ENCODE measurements at regions not wholly inside any gene's neighbourhood (a gene's known extent, or its start where the extent isn't known, plus 50 kb on each side); places are given as distances from the start of the nearest gene placed in this dataset.
A peak's percentile ranks its signal among the peaks of the same experiment; 100 is the strongest.

- TF ChIP-seq, protein P1, sequence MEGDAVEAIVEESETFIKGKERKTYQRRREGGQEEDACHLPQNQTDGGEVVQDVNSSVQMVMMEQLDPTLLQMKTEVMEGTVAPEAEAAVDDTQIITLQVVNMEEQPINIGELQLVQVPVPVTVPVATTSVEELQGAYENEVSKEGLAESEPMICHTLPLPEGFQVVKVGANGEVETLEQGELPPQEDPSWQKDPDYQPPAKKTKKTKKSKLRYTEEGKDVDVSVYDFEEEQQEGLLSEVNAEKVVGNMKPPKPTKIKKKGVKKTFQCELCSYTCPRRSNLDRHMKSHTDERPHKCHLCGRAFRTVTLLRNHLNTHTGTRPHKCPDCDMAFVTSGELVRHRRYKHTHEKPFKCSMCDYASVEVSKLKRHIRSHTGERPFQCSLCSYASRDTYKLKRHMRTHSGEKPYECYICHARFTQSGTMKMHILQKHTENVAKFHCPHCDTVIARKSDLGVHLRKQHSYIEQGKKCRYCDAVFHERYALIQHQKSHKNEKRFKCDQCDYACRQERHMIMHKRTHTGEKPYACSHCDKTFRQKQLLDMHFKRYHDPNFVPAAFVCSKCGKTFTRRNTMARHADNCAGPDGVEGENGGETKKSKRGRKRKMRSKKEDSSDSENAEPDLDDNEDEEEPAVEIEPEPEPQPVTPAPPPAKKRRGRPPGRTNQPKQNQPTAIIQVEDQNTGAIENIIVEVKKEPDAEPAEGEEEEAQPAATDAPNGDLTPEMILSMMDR (IDR thresholded peaks at IDR 0.05; ENCODE audit: poor library complexity), result no peak
- TF ChIP-seq EZH2phosphoT487 (IDR thresholded peaks at IDR 0.05; ENCODE audit: low read depth, severe bottlenecking, unreplicated experiment) (no peak), EZH2 (IDR thresholded peaks at IDR 0.05; ENCODE audit: borderline replicate concordance) (no peak)
- H3K9me2 ChIP-seq (replicated peaks; ENCODE audit: insufficient read depth), result no peaks in the 10 kb centered on the region
- no peaks in the 10 kb centered on the region for H4K20me1 ChIP-seq (ENCODE audit: insufficient read depth, poor library complexity, severe bottlenecking)
- H2AFZ ChIP-seq, result no peak overlapping the region
- H3K36me3 ChIP-seq (replicated peaks; ENCODE audit: insufficient read depth, low read depth), result no peaks in the 10 kb centered on the region
- H3K4me1 ChIP-seq (ENCODE audit: insufficient read depth), result peaks cover 45% of the 10 kb centered on the region
- no peaks in the 10 kb centered on the region for H3K79me2 ChIP-seq
- H3K4me2 ChIP-seq, result no peak overlapping the region
- peak overlapping the region; percentile 92 for H3K27ac ChIP-seq
- no peak for DNase-seq (ENCODE audit: low spot score)
- H3K4me3 ChIP-seq, result no peak overlapping the region
- 81% methylated on average over 4 of the region's 4 CpGs for WGBS (ENCODE audit: low lambda C conversion rate, missing lambda C conversion rate)
- H3K27me3 ChIP-seq, result no peaks in the 10 kb centered on the region
- H3K9me3 ChIP-seq (ENCODE audit: low read depth), result no peaks in the 10 kb centered on the region
Measured at GRCh38 chr10:110409488-110409887, 88.2 kb upstream of the DUSP5 start.

- no peak for TF ChIP-seq EZH2phosphoT487 (IDR thresholded peaks at IDR 0.05; ENCODE audit: low read depth, severe bottlenecking, unreplicated experiment)
- TF ChIP-seq EZH2 (IDR thresholded peaks at IDR 0.05; ENCODE audit: borderline replicate concordance), result no peak
- TF ChIP-seq, protein P1 (IDR thresholded peaks at IDR 0.05; ENCODE audit: poor library complexity), result no peak
- H3K4me1 ChIP-seq (ENCODE audit: insufficient read depth), result peaks cover 41% of the 10 kb centered on the region
Measured at GRCh38 chr10:110409926-110410325, 87.8 kb upstream of the DUSP5 start.

GRCh38 chr10:110410329-110411046 is 87.2 kb upstream of the DUSP5 start:
- TF ChIP-seq, protein P1 (IDR thresholded peaks at IDR 0.05; ENCODE audit: poor library complexity), result no peak
- TF ChIP-seq EZH2 (IDR thresholded peaks at IDR 0.05; ENCODE audit: borderline replicate concordance), result no peak
- no peak for TF ChIP-seq EZH2phosphoT487 (IDR thresholded peaks at IDR 0.05; ENCODE audit: low read depth, severe bottlenecking, unreplicated experiment)
- Histone ChIP-seq H2AFZ (no peak overlapping the region), H3K4me3 (no peak overlapping the region), H3K9me3 (ENCODE audit: low read depth) (no peaks in the 10 kb centered on the region), H3K4me1 (ENCODE audit: insufficient read depth) (peaks cover 38% of the 10 kb centered on the region), H3K27me3 (no peaks in the 10 kb centered on the region), H3K36me3 (replicated peaks; ENCODE audit: insufficient read depth, low read depth) (no peaks in the 10 kb centered on the region), H3K27ac (peak overlapping the region; percentile 92), H4K20me1 (ENCODE audit: insufficient read depth, poor library complexity, severe bottlenecking) (no peaks in the 10 kb centered on the region), H3K79me2 (no peaks in the 10 kb centered on the region), H3K4me2 (peak overlapping the region; percentile 37), H3K9me2 (replicated peaks; ENCODE audit: insufficient read depth) (no peaks in the 10 kb centered on the region)
- DNase-seq (ENCODE audit: low spot score), result peak; percentile 82
- 67% methylated on average over 11 of the region's 11 CpGs for WGBS (ENCODE audit: low lambda C conversion rate, missing lambda C conversion rate)

More at GRCh38 chr10:110409926-110410325, 87.8 kb upstream of the DUSP5 start:
- H2AFZ ChIP-seq, result no peak overlapping the region
- WGBS (ENCODE audit: low lambda C conversion rate, missing lambda C conversion rate), result 81% methylated on average over 4 of the region's 4 CpGs
- H4K20me1 ChIP-seq (ENCODE audit: insufficient read depth, poor library complexity, severe bottlenecking), result no peaks in the 10 kb centered on the region
- H3K4me3 ChIP-seq, result no peak overlapping the region
- H3K4me2 ChIP-seq, result peak overlapping the region; percentile 37
- no peaks in the 10 kb centered on the region for H3K79me2 ChIP-seq
- DNase-seq (ENCODE audit: low spot score), result no peak
- H3K36me3 ChIP-seq (replicated peaks; ENCODE audit: insufficient read depth, low read depth), result no peaks in the 10 kb centered on the region
- no peaks in the 10 kb centered on the region for H3K9me3 ChIP-seq (ENCODE audit: low read depth)
- H3K27ac ChIP-seq, result peak overlapping the region; percentile 92
- no peaks in the 10 kb centered on the region for H3K27me3 ChIP-seq
- H3K9me2 ChIP-seq (replicated peaks; ENCODE audit: insufficient read depth), result no peaks in the 10 kb centered on the region
